GM13976 (cell line): ENCODE measurements at regions not wholly inside any gene's neighbourhood (a gene's known extent, or its start where the extent isn't known, plus 50 kb on each side); places are given as distances from the start of the nearest gene placed in this dataset.

Experiments used
- DNase-seq: peaks from one replicate; pipeline ENCODE4 v3.0.0; 2012; ENCODE audit warnings: low spot score
- in situ Hi-C: fragments of 300-500 bp; cut with MboI; formaldehyde crosslinking; loops from one replicate; pipeline ENCODE4 v1.12.0; 2022; ENCODE audit warnings: low sequenced_read_pairs, mixed read lengths, inconsistent platforms; ENCODE audit not compliant: unreplicated experiment
- TF ChIP-seq, protein P1 (sequence below): IDR thresholded peaks from 2 replicates; pipeline ENCODE4 v1.5.1; 2012; ENCODE audit warnings: borderline replicate concordance, mild to moderate bottlenecking; ENCODE audit not compliant: insufficient read depth; ENCODE audit errors: extremely low read depth, missing control alignments, control extremely low read depth

DNA sequence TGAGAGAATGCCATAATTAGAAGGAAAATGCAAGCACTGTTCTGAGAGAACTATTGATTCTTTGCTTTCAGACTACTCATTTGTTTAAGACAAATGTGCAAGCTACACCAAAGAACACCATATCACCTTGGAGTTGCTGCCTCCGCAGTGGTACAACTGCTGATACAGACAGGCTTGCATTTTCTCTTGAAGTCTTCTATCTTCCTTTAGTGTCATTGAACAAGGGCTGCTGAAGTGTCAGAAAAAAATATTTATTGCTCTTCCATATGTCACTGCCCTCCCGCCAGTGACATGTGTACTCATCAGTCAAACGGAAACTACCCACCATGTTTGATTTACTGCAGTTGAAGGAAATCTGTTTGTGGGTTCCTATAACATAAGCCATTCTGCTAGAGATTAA is 318.3 kb upstream of the MAGEB18 start:
- TF ChIP-seq, protein P1, sequence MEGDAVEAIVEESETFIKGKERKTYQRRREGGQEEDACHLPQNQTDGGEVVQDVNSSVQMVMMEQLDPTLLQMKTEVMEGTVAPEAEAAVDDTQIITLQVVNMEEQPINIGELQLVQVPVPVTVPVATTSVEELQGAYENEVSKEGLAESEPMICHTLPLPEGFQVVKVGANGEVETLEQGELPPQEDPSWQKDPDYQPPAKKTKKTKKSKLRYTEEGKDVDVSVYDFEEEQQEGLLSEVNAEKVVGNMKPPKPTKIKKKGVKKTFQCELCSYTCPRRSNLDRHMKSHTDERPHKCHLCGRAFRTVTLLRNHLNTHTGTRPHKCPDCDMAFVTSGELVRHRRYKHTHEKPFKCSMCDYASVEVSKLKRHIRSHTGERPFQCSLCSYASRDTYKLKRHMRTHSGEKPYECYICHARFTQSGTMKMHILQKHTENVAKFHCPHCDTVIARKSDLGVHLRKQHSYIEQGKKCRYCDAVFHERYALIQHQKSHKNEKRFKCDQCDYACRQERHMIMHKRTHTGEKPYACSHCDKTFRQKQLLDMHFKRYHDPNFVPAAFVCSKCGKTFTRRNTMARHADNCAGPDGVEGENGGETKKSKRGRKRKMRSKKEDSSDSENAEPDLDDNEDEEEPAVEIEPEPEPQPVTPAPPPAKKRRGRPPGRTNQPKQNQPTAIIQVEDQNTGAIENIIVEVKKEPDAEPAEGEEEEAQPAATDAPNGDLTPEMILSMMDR: no peak
- in situ Hi-C loops: no loop called here
- DNase-seq: no peak

DNA sequence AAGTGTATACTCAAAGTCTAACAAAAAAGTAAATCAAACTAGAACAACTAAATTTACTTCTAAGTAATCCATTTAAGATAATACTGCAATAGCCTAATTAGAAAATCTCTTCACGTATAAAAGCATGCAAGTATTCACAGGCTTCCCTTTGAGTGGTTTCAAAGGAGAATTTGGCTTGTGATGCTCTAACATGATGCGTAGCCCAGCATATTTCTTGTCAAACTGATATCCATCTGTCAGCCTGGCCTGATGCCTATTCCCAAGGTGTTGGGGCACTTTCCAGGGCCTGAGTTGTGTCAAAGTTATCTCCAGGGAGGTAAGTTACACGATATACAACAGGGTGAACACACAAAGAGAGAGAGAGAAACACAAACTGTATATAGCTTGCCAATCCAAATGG is 287.0 kb upstream of the MAGEB18 start:
- in situ Hi-C loops: no loop called here
- no peak for DNase-seq
- TF ChIP-seq, protein P1: no peak

DNA sequence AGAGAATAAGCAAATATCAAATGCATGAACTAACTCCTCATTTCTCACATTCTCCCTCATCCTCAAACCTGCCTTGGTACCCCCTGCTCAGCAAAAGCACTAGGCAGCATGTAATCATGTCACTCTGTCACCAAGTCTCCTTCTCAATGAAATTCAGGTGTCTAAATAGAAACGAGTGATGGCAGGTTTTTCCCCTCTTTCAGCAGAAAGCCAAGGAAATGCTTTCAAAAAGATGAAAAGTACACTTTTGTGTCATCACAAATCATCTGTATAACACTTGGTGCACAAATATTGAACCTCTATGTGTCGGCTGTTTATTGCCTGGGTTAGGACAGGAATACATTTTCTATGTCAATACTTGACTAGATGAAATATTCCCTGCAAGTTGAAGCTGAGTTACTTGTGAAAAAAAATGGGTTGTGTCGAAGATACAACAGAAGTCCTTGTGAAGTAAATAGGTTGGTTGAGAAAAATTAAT is 285.1 kb upstream of the MAGEB18 start:
- DNase-seq: no peak
- in situ Hi-C loops: no loop called here
- TF ChIP-seq, protein P1: no peak

DNA sequence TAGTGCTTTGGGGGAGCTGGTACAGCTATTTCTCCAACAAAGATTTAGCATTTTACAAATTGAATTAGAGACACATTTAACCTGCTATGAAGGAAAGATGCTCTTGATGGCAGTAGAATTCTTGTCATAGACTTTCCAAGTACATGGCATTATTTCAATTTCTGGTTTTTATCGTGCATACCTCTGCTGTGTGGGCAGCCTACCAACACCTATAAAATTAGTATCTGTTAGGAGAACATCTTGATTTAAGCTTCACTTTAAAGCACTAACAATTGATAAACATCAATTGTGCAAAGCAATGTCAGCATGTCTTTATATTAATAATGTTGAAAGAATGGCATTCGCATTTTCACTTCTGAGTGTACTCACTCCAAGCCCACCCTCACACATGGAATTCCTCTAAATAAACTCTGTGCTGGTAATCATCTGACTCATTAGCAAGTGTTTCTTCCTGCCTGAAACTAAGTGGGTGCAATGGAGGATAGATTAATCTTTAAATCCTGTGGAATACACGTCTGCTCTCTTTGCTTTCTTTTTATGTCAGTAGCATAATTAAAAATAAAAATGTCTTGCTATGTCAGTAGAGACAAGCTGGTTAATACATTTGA is 279.8 kb upstream of the MAGEB18 start:
- DNase-seq: no peak
- TF ChIP-seq, protein P1: no peak
- in situ Hi-C loops: no loop called here

DNA sequence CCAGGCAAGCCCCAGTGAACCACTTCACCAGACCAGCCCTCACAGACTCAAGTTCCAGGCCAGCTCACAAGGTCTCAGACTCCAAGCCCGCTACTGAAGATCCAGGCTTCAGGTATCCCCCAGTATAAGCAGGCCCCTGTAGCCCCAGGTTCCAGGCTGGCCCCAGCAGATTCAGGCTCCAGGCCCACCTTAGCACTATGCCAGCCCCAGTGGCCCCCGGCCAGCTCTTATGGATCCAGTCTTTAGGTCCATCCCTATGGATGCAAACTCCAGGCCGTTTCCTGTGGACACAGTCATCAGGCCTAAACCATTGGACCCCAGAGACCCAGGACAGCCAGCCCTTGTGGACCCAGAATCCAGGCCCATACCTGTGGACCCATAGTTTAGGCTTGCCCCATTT is 277.8 kb upstream of the MAGEB18 start:
- TF ChIP-seq, protein P1: no peak
- in situ Hi-C loops: no loop called here
- no peak for DNase-seq

DNA sequence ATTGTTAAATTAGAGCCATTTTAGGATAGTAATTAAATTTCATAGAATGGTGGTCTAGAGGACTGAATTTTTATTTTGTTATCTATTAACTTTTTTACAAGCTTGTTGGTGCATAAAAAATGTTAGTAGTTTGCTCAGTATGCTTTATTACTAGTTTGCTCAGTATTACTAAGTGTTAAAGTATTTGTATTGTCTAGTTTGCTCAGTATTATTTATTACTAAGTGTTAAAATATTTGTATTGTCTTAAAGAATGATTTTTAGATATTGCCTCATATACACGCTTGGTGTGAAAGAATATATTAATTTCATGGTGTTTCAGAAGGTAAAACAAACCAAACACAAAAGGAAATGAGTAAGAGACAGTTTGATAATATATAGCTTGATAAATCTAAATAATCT is 268.4 kb upstream of the MAGEB18 start:
- in situ Hi-C loops: no loop called here
- TF ChIP-seq, protein P1: no peak
- no peak for DNase-seq
